ENCODE measurements at regions not wholly inside any gene's neighbourhood (a gene's known extent, or its start where the extent isn't known, plus 50 kb on each side); places are given as distances from the start of the nearest gene placed in this dataset.

- TF ChIP-seq REST (IDR thresholded peaks at IDR 0.05; ENCODE audit: low read depth) (no peak), CEBPB (IDR thresholded peaks at IDR 0.05) (no peak), CREB1 (IDR thresholded peaks at IDR 0.05; ENCODE audit: low read depth) (no peak), MAX (IDR thresholded peaks at IDR 0.05) (no peak), RAD21 (IDR thresholded peaks at IDR 0.05; ENCODE audit: low read depth) (no peak), FOXM1 (IDR thresholded peaks at IDR 0.05; ENCODE audit: borderline replicate concordance, low read depth) (no peak), EP300 (IDR thresholded peaks at IDR 0.05; ENCODE audit: borderline replicate concordance) (no peak), TEAD4 (IDR thresholded peaks at IDR 0.05) (no peak), TCF12 (IDR thresholded peaks at IDR 0.05; ENCODE audit: low read depth) (no peak), USF1 (IDR thresholded peaks at IDR 0.05) (no peak), ZBTB7A (IDR thresholded peaks at IDR 0.05; ENCODE audit: low read depth) (no peak)
Measured at GRCh38 chrX:128460835-128461234, 408.6 kb upstream of the ACTRT1 start.

- TF ChIP-seq ZBTB7A (IDR thresholded peaks at IDR 0.05; ENCODE audit: low read depth), result no peak
- TF ChIP-seq TAF1 (IDR thresholded peaks at IDR 0.05; ENCODE audit: low read depth), result no peak
- TF ChIP-seq CEBPB (IDR thresholded peaks at IDR 0.05), result no peak
- TF ChIP-seq USF1 (IDR thresholded peaks at IDR 0.05), result no peak
- no peak for TF ChIP-seq CREB1 (IDR thresholded peaks at IDR 0.05; ENCODE audit: low read depth)
- no peak for TF ChIP-seq RAD21 (IDR thresholded peaks at IDR 0.05; ENCODE audit: low read depth)
- no peak for TF ChIP-seq MAX (IDR thresholded peaks at IDR 0.05)
- TF ChIP-seq NFIC (IDR thresholded peaks at IDR 0.05), result no peak
- TF ChIP-seq EGR1 (IDR thresholded peaks at IDR 0.05), result no peak
- no peak for TF ChIP-seq FOXM1 (IDR thresholded peaks at IDR 0.05; ENCODE audit: borderline replicate concordance, low read depth)
- TF ChIP-seq TEAD4 (IDR thresholded peaks at IDR 0.05), result no peak
- TF ChIP-seq YY1 (IDR thresholded peaks at IDR 0.05; ENCODE audit: low read depth), result no peak
- TF ChIP-seq REST (IDR thresholded peaks at IDR 0.05; ENCODE audit: low read depth), result no peak
- TF ChIP-seq EP300 (IDR thresholded peaks at IDR 0.05; ENCODE audit: borderline replicate concordance), result no peak
- TF ChIP-seq TCF12 (IDR thresholded peaks at IDR 0.05; ENCODE audit: low read depth), result no peak
Measured at GRCh38 chrX:128458888-128459287, 406.7 kb upstream of the ACTRT1 start.

GRCh38 chrX:128457674-128458073 is 405.5 kb upstream of the ACTRT1 start:
- TF ChIP-seq CEBPB (IDR thresholded peaks at IDR 0.05), result no peak
- no peak for TF ChIP-seq TAF1 (IDR thresholded peaks at IDR 0.05; ENCODE audit: low read depth)
- no peak for TF ChIP-seq TEAD4 (IDR thresholded peaks at IDR 0.05)
- no peak for TF ChIP-seq FOXM1 (IDR thresholded peaks at IDR 0.05; ENCODE audit: borderline replicate concordance, low read depth)
- TF ChIP-seq YY1 (IDR thresholded peaks at IDR 0.05; ENCODE audit: low read depth), result no peak
- TF ChIP-seq EP300 (IDR thresholded peaks at IDR 0.05; ENCODE audit: borderline replicate concordance), result no peak
- no peak for TF ChIP-seq CREB1 (IDR thresholded peaks at IDR 0.05; ENCODE audit: low read depth)
- TF ChIP-seq RAD21 (IDR thresholded peaks at IDR 0.05; ENCODE audit: low read depth), result no peak
- no peak for TF ChIP-seq MAX (IDR thresholded peaks at IDR 0.05)
- TF ChIP-seq NFIC (IDR thresholded peaks at IDR 0.05), result no peak
- no peak for TF ChIP-seq REST (IDR thresholded peaks at IDR 0.05; ENCODE audit: low read depth)
- no peak for TF ChIP-seq TCF12 (IDR thresholded peaks at IDR 0.05; ENCODE audit: low read depth)
- TF ChIP-seq EGR1 (IDR thresholded peaks at IDR 0.05), result no peak
- no peak for TF ChIP-seq USF1 (IDR thresholded peaks at IDR 0.05)
- no peak for TF ChIP-seq ZBTB7A (IDR thresholded peaks at IDR 0.05; ENCODE audit: low read depth)

- TF ChIP-seq YY1 (IDR thresholded peaks at IDR 0.05; ENCODE audit: low read depth) (no peak), REST (IDR thresholded peaks at IDR 0.05; ENCODE audit: low read depth) (no peak), EP300 (IDR thresholded peaks at IDR 0.05; ENCODE audit: borderline replicate concordance) (no peak), NFIC (IDR thresholded peaks at IDR 0.05) (no peak), TEAD4 (IDR thresholded peaks at IDR 0.05) (no peak), CREB1 (IDR thresholded peaks at IDR 0.05; ENCODE audit: low read depth) (no peak), TAF1 (IDR thresholded peaks at IDR 0.05; ENCODE audit: low read depth) (no peak), EGR1 (IDR thresholded peaks at IDR 0.05) (no peak), TCF12 (IDR thresholded peaks at IDR 0.05; ENCODE audit: low read depth) (no peak), USF1 (IDR thresholded peaks at IDR 0.05) (no peak), RAD21 (IDR thresholded peaks at IDR 0.05; ENCODE audit: low read depth) (no peak), CEBPB (IDR thresholded peaks at IDR 0.05) (no peak)
Measured at GRCh38 chrX:128439159-128439558, 387.0 kb upstream of the ACTRT1 start.
